Thoracic aorta (tissue), 2 donors: ENCODE measurements at regions not wholly inside any gene's neighbourhood (a gene's known extent, or its start where the extent isn't known, plus 50 kb on each side); places are given as distances from the start of the nearest gene placed in this dataset.
A peak's percentile ranks its signal among the peaks of the same experiment; 100 is the strongest.

Experiments used
- ATAC-seq: fragments of 150-250 bp; one replicate; pipeline ENCODE4 v1.8.0; 2017; ENCODE audit warnings: low read depth; ENCODE audit not compliant: insufficient number of reproducible peaks, low FRiP score
- DNase-seq: peaks from one replicate; pipeline ENCODE4 v3.0.0-alpha.2; 2020; ENCODE audit warnings: low spot score
- H3K27ac ChIP-seq, 2 donors: fragments of 200-600 bp; sonication (generic); 1 replicate in 1 of 2; 2 replicates in 1 of 2; pipeline ENCODE4 v1.5.1; 2016; ENCODE audit warnings: mild to moderate bottlenecking in 2 of 2, moderate library complexity in 2 of 2
- H3K27me3 ChIP-seq: fragments of 200-600 bp; sonication (generic); replicated peaks from 2 replicates; pipeline ENCODE4 v1.6.0; 2016; ENCODE audit warnings: mild to moderate bottlenecking; ENCODE audit not compliant: insufficient read depth
- H3K36me3 ChIP-seq: fragments of 200-600 bp; sonication (generic); one replicate; pipeline ENCODE4 v1.5.1; 2016
- H3K4me1 ChIP-seq, 2 donors: fragments of 200-600 bp; sonication (generic); 1 replicate in 1 of 2; 2 replicates in 1 of 2; pipeline versions ENCODE4 v1.5.1 to v1.6.0; 2016; ENCODE audit warnings: low read depth in 2 of 2, mild to moderate bottlenecking in 1 of 2; ENCODE audit not compliant: control insufficient read depth in 1 of 2
- H3K4me3 ChIP-seq: fragments of 200-600 bp; sonication (generic); 2 replicates; pipeline ENCODE4 v1.5.1; 2016; ENCODE audit warnings: mild to moderate bottlenecking
- H3K9me3 ChIP-seq: fragments of 200-600 bp; sonication (generic); 2 replicates; pipeline ENCODE4 v1.5.1; 2016
- TF ChIP-seq, protein P1 (sequence below): fragments of 200-600 bp; sonication (generic); IDR thresholded peaks from one replicate; pipeline ENCODE4 v1.5.1; 2019; ENCODE audit warnings: antibody characterized with exemption

GRCh38 chr7:46035166-46035565 is 114.1 kb upstream of the IGFBP3 start:
- Histone ChIP-seq H3K4me1 (peaks cover 0 to 38% of the 10 kb centered on the region in 2 donors), H3K27me3 (no peaks in the 10 kb centered on the region), H3K4me3 (no peak overlapping the region), H3K9me3 (no peaks in the 10 kb centered on the region), H3K36me3 (no peaks in the 10 kb centered on the region), H3K27ac (no peak overlapping the region)
- TF ChIP-seq, protein P1, sequence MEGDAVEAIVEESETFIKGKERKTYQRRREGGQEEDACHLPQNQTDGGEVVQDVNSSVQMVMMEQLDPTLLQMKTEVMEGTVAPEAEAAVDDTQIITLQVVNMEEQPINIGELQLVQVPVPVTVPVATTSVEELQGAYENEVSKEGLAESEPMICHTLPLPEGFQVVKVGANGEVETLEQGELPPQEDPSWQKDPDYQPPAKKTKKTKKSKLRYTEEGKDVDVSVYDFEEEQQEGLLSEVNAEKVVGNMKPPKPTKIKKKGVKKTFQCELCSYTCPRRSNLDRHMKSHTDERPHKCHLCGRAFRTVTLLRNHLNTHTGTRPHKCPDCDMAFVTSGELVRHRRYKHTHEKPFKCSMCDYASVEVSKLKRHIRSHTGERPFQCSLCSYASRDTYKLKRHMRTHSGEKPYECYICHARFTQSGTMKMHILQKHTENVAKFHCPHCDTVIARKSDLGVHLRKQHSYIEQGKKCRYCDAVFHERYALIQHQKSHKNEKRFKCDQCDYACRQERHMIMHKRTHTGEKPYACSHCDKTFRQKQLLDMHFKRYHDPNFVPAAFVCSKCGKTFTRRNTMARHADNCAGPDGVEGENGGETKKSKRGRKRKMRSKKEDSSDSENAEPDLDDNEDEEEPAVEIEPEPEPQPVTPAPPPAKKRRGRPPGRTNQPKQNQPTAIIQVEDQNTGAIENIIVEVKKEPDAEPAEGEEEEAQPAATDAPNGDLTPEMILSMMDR, result no peak
- ATAC-seq (no peak), DNase-seq (no peak)

GRCh38 chr7:46034056-46034768 is 113.1 kb upstream of the IGFBP3 start:
- Histone ChIP-seq H3K27me3 (no peaks in the 10 kb centered on the region), H3K4me3 (no peak overlapping the region), H3K4me1 (peaks cover 0 to 38% of the 10 kb centered on the region in 2 donors), H3K36me3 (no peaks in the 10 kb centered on the region), H3K9me3 (no peaks in the 10 kb centered on the region), H3K27ac (no peak overlapping the region)
- peak; percentile 36 for ATAC-seq
- DNase-seq, result no peak
- TF ChIP-seq, protein P1, result no peak

- no peaks in the 10 kb centered on the region for H3K27me3 ChIP-seq
- H3K9me3 ChIP-seq, result no peaks in the 10 kb centered on the region
- TF ChIP-seq, protein P1, result no peak
- no peak overlapping the region for H3K4me3 ChIP-seq
- ATAC-seq, result no peak
- H3K27ac ChIP-seq, result no peak overlapping the region
- H3K4me1 ChIP-seq, result peaks cover 0 to 38% of the 10 kb centered on the region in 2 donors
- H3K36me3 ChIP-seq, result no peaks in the 10 kb centered on the region
- DNase-seq, result no peak
These were observed 112.5 kb upstream of the IGFBP3 start for GRCh38 chr7:46033592-46033991.

GRCh38 chr7:46032942-46033341 is 111.9 kb upstream of the IGFBP3 start:
- no peak overlapping the region for H3K27ac ChIP-seq

DNA sequence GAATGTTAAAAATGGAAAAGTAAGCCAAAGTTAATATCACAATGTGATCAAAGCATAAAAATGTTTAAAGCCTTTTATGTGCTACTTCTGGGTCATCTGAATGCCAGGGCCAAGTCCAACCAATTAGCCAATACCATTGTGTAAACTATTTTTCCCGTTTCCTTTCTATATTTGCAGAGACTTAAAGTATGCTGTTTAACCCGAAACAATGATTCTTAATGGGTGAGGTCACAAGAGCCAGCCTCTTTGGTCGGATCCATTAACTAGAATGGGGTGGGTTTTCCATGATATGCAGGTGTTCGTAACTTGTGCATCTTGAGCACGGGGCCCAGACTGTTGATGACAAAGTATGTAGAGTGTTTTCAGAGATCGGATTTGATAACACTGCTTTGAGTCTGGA is 111.3 kb upstream of the IGFBP3 start:
- TF ChIP-seq, protein P1, result no peak
- DNase-seq (no peak), ATAC-seq (no peak)
- Histone ChIP-seq H3K27ac (no peak overlapping the region), H3K27me3 (no peaks in the 10 kb centered on the region), H3K4me3 (no peak overlapping the region), H3K36me3 (no peaks in the 10 kb centered on the region), H3K4me1 (peaks cover 0 to 34% of the 10 kb centered on the region in 2 donors), H3K9me3 (no peaks in the 10 kb centered on the region)

More at GRCh38 chr7:46032942-46033341, 111.9 kb upstream of the IGFBP3 start:
- ATAC-seq, result no peak
- DNase-seq, result no peak
- TF ChIP-seq, protein P1, result no peak
- no peaks in the 10 kb centered on the region for H3K27me3 ChIP-seq
- peaks cover 0 to 38% of the 10 kb centered on the region in 2 donors for H3K4me1 ChIP-seq
- H3K4me3 ChIP-seq, result no peak overlapping the region
- no peaks in the 10 kb centered on the region for H3K36me3 ChIP-seq
- no peaks in the 10 kb centered on the region for H3K9me3 ChIP-seq
